Hematopoietic multipotent progenitor cell (in vitro differentiated cells): ENCODE measurements at regions not wholly inside any gene's neighbourhood (a gene's known extent, or its start where the extent isn't known, plus 50 kb on each side); places are given as distances from the start of the nearest gene placed in this dataset.
"Not testable (repeated sequence)": the region's sequence is repeated elsewhere in the genome, so short reads cannot be mapped to it uniquely, and the experiment has no call there.

Experiments
- DNase-seq, 3 donors: peaks; one replicate each; pipeline ENCODE4 v3.0.0-alpha.2; 2011 to 2015; ENCODE audit warnings: low read depth in 2 of 3, low spot score in 2 of 3

DNA sequence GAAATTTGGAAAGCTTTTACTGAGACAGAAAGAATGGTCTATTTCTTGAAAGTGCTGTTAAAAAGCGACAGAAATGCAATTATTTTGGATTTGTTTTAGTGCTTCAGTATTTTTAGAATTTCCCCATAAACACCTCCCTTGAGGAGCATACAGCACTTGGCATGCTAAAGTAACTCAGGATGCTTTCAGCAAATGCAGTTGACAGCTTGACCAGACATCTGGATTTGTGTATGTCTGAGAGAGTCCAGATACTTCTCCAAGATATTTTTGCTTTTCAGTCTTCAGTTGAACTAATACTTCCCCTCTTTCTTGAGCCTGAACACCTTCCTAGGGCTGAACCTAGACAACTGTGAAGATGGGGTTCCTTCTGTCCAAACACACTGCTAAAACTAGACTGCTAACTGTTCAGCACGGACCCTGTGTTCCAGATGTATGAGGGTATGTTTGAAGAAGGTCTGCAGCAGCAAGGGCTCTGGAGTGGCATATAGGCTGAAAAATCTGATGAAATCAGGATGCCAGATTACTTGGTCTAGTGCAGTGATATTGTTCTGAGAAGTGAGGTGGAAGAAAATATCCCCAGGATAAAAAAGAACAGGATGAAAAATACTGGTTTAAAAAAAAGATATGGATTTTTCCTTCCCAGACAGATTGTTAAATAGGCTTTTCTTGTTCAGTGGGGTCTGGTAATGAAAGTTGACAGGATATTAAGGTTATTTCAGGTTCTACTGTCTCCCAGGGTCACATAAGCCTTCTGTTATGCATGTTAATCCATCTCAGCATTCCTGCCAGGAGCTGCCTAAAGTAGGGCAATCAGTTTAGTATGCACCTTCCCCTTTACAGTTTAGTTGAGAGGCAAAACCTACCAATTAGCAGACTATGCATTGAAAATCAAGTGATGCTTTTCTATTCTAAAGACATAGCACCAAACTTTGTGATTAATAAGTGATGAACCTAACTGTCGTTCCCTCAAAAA lies 516.9 kb upstream of the TBL1XR1 start:
- DNase-seq: no peak

DNA sequence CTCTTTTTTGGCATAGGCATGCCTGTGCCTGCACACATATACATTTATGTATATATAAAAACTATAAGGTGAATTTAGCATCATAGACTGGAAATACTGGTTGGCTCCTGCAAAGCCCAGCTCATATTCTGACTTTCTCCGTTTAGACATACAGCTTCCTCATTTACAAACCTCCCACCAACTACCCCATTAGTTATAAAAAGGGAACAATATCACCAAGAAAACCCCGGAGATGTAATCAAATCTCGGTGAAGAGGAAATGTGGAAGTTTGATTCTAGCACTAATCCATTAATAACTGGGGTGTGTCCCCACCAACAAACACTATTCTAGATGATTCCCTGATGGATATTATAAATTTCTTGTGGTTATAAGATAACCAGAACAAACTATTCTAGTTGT lies 517.7 kb upstream of the TBL1XR1 start:
- peak in 2 of 3 donors; percentile 49 to 81 for DNase-seq

DNA sequence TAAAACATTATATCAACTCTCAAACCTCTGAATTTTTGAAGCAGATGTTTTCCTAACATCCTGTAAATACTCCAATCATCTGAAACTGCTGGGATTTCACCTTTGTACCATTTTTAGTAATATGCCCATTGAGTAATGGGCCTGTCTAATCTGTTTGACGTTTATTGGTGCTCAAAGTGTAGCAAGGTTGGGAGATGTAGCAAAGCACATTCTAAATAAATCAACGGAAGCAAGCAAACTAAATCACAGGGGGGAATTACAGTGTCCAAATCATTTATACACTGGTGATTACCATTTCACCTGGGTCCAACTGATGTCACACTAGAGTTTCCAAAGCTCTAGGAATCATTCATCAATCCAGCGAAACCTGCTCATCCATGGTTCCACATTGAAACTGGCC lies 518.7 kb upstream of the TBL1XR1 start:
- DNase-seq: no peak

DNA sequence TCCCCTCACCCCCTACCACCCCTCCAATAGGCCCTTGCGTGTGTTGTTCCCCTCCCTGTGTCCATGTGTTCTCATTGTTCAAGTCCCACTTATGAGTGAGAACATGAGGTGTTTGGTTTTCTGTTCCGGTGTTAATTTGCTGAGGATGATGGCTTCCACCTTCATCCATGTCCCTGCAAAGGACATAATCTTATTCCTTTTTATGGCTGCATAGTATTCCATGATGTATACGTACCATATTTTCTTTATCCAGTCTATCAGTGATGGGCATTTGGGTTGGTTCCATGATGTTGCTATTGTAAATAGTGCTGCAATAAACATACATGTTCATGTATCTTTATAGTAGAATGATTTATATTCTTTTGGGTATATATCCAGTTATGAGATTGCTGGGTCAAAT lies 523.6 kb upstream of the TBL1XR1 start:
- not testable (repeated sequence) for DNase-seq

GRCh38 chr3:177721864-177722785 lies 524.8 kb upstream of the TBL1XR1 start:
- no peak for DNase-seq

GRCh38 chr3:177724020-177724638 lies 526.8 kb upstream of the TBL1XR1 start:
- peak in 2 of 3 donors; percentile 12 to 54 for DNase-seq

DNA sequence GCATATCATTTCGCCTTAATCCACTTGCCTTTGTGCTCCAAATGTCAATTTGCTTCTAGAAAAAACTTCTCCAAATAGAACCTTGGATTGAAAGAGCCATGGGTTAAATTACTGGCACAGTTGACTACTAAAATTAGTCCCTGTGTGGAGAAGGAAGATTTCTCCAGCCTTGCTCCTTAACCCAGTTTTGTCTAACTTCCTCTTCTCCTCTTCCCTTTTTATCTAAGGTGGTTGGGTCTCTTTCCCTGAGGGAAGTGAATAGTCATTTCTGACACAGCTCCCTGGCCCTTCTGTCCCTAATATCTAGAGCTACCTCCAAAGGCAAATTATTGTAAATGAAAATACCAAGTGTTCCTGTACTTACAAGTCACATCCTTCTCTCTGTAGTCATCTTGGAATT lies 527.9 kb upstream of the TBL1XR1 start:
- DNase-seq: peak in 2 of 3 donors; percentile 5 to 12

GRCh38 chr3:177726807-177727206 lies 529.5 kb upstream of the TBL1XR1 start:
- no peak for DNase-seq

GRCh38 chr3:177729956-177730681 lies 532.8 kb upstream of the TBL1XR1 start:
- no peak for DNase-seq

DNA sequence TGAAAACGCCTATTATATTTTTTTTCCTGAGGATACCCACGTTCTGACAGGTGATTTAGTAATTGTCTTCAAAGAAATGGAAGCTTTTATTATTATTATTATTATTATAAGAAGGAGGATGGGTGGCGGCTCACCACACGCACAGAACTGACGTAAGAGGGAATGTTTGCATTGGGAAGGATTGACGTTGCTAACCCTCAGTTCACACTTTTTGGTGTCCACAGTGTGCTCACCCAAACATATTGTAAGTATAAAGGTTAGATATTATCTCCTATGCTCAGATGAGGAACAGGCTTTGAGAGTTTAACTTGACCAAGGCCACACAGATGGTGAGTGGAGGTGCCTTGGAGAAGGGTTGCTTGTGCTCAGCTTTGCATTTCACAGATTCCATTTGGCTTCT lies 533.5 kb upstream of the TBL1XR1 start:
- no peak for DNase-seq

- no peak for DNase-seq
These were observed 534.5 kb upstream of the TBL1XR1 start for GRCh38 chr3:177731644-177732268.

DNA sequence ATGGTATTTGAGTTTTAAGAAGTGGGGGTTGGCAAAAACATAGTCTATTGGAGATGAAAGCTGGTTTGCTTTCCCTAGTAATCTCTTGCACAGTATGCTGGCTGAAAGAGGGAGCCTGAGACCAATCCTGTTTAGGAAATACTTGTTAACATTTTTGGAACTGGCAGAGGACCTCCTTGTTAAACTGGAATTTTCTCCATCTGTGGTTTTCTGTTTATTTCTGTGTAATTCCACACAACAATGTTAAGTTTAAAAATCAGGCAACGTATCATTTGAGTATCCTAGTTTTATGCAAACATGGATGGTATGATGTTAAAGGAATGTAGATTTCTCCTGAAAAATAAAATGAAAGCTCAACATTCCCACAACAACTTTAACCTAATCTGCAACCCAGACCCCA lies 536.0 kb upstream of the TBL1XR1 start:
- DNase-seq: no peak

GRCh38 chr3:177733936-177734335 lies 536.7 kb upstream of the TBL1XR1 start:
- DNase-seq: no peak

DNA sequence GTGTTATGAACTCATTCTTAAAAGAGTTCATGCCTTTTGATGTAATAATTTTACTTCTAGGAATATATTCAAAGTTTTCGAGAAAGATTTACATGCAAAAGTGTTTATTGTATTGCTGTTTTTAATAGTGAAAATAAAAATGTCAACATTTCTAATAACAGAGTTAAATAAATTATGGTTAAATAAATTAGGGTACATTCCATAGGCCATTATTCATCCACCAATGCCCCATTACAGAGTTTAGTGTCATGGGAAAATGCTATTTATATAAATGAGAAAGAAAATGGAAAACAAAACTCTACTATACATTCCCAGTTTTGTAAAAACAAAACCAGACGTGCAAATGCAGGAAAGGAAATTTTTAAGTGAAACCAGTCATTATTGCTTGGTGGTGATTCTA lies 538.1 kb upstream of the TBL1XR1 start:
- DNase-seq: no peak

GRCh38 chr3:177739461-177739860 lies 542.2 kb upstream of the TBL1XR1 start:
- DNase-seq: no peak

GRCh38 chr3:177740254-177740653 lies 543.0 kb upstream of the TBL1XR1 start:
- DNase-seq: no peak

DNA sequence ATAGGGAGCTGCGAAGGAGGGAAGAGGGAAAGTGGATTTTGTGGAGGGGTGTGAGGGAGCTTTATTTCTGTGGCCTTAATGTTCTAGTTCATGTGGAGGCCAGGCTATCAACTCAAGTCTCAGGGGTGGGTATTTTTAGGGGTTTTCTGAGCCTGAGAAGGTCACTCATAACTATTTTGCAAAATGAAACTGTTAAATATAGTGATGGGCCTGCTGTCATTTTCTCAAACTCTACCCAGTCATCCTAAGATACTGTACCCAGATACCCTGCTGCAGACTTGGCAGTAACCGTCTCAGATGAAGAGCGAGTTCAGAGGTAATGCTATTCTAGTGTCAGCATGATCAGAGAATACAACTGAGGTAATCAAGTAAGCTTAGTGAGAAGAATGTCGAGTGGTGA lies 545.0 kb upstream of the TBL1XR1 start:
- DNase-seq: no peak

DNA sequence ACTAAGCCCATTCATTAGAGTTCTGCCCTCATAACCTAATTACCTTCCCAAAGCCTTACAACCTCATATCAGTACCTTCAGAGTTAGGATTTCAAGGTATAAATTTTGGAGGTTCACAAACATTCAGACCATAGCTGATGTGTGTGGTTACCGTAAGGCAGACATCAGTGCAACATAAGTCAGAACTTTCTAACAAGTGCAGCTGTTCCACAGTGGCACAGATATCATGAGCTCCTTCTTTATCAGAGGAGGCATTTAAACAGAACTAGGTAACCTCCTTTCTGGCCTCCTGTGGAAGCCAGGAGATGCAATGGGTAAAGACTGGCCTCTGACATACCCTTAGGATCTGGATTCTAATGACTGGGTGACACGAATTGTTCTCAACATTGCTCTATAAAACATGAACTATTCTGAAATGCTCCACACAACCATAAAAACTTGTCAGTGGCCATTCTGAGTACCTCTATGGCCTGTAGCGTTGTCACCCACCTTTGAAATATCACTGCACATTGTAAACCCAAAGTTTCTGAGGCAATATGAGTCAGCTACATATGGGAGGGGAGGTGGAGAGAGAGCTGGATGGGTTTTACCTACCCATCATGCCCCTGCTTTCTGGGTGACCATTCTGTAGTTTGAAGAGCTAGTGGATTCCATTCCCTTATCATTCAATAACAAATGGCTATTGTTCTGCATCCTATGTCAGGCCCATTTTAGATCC lies 546.0 kb upstream of the TBL1XR1 start:
- DNase-seq: no peak
